H9 (cell line): ENCODE measurements at regions not wholly inside any gene's neighbourhood (a gene's known extent, or its start where the extent isn't known, plus 50 kb on each side); places are given as distances from the start of the nearest gene placed in this dataset.

Source experiments
- DNase-seq: peaks from one replicate; pipeline ENCODE4 v3.0.0-alpha.2; 2017
- H2AFZ ChIP-seq: one replicate; pipeline ENCODE4 v1.6.1; 2013; ENCODE audit warnings: mild to moderate bottlenecking, low read length, control low read depth, moderate library complexity
- H2AK5ac ChIP-seq: 2 replicates; pipeline ENCODE4 v1.6.1; 2013; ENCODE audit warnings: low read length, control low read depth, mixed read lengths; ENCODE audit not compliant: insufficient read length
- H2BK120ac ChIP-seq: one replicate; pipeline ENCODE4 v1.6.1; 2013; ENCODE audit warnings: low read depth, mild to moderate bottlenecking, low read length, control low read depth, inconsistent platforms; ENCODE audit not compliant: poor library complexity, severe bottlenecking
- H2BK12ac ChIP-seq: 2 replicates; pipeline ENCODE4 v1.6.1; 2013; ENCODE audit warnings: low read length, control low read depth, mixed read lengths, low read depth; ENCODE audit not compliant: insufficient read length
- H2BK15ac ChIP-seq: 2 replicates; pipeline ENCODE4 v1.6.1; 2013; ENCODE audit warnings: low read depth, low read length, control low read depth
- H2BK20ac ChIP-seq: one replicate; pipeline ENCODE4 v1.6.1; 2013; ENCODE audit warnings: low read depth, mild to moderate bottlenecking, low read length, control low read depth, inconsistent platforms; ENCODE audit not compliant: poor library complexity, severe bottlenecking
- H2BK5ac ChIP-seq: 2 replicates; pipeline ENCODE4 v1.6.1; 2013; ENCODE audit warnings: low read length, control low read depth, mixed read lengths; ENCODE audit not compliant: insufficient read length
- H3K14ac ChIP-seq: 2 replicates; pipeline ENCODE4 v1.6.1; 2013; ENCODE audit warnings: low read length, control low read depth; ENCODE audit not compliant: insufficient read depth
- H3K18ac ChIP-seq: 2 replicates; pipeline ENCODE4 v1.6.1; 2013; ENCODE audit warnings: low read depth, mild to moderate bottlenecking, mixed read lengths, low read length, control low read depth; ENCODE audit not compliant: insufficient read length
- H3K23ac ChIP-seq: 2 replicates; pipeline ENCODE4 v1.6.1; 2013; ENCODE audit warnings: low read length, control low read depth, mixed read lengths, low read depth; ENCODE audit not compliant: insufficient read length
- H3K23me2 ChIP-seq: 2 replicates; pipeline ENCODE4 v1.6.1; 2013; ENCODE audit warnings: low read depth, mild to moderate bottlenecking, mixed read lengths, low read length, control low read depth; ENCODE audit not compliant: insufficient read length, poor library complexity, severe bottlenecking
- H3K27ac ChIP-seq: 2 replicates; pipeline ENCODE4 v1.5.1; 2013; ENCODE audit warnings: low read length, control low read depth, mixed read lengths, low read depth; ENCODE audit not compliant: insufficient read length
- H3K27me3 ChIP-seq: 2 replicates; pipeline ENCODE4 v1.6.1; 2013; ENCODE audit warnings: low read length, control low read depth, inconsistent platforms; ENCODE audit not compliant: insufficient read depth
- H3K4ac ChIP-seq: 2 replicates; pipeline ENCODE4 v1.6.1; 2013; ENCODE audit warnings: low read depth, mild to moderate bottlenecking, control low read depth, inconsistent platforms, low read length, moderate library complexity
- H3K4me1 ChIP-seq: 2 replicates; pipeline ENCODE4 v1.6.1; 2013; ENCODE audit warnings: low read length, control low read depth, inconsistent platforms; ENCODE audit not compliant: insufficient read depth
- H3K4me2 ChIP-seq: 2 replicates; pipeline ENCODE4 v1.6.1; 2013; ENCODE audit warnings: low read length, control low read depth, mixed read lengths; ENCODE audit not compliant: insufficient read length, insufficient read depth
- H3K56ac ChIP-seq: 2 replicates; pipeline ENCODE4 v1.6.1; 2013; ENCODE audit warnings: low read depth, mild to moderate bottlenecking, mixed read lengths, low read length, control low read depth; ENCODE audit not compliant: insufficient read length
- H3K79me1 ChIP-seq: 2 replicates; pipeline ENCODE4 v1.6.1; 2013; ENCODE audit warnings: low read depth, mild to moderate bottlenecking, moderate library complexity, low read length, control low read depth, inconsistent platforms; ENCODE audit not compliant: insufficient read depth, poor library complexity, severe bottlenecking
- H3K79me2 ChIP-seq: 2 replicates; pipeline ENCODE4 v1.6.1; 2013; ENCODE audit warnings: low read length, control low read depth, inconsistent platforms; ENCODE audit not compliant: insufficient read depth
- H3K9ac ChIP-seq: 2 replicates; pipeline ENCODE4 v1.6.1; 2013; ENCODE audit warnings: low read length, control low read depth, mixed read lengths; ENCODE audit not compliant: insufficient read length; ENCODE audit errors: extremely low read depth
- H3K9me3 ChIP-seq: one replicate; pipeline ENCODE4 v1.6.1; 2013; ENCODE audit warnings: low read depth, low read length, inconsistent platforms; ENCODE audit not compliant: control insufficient read depth
- H3T11ph ChIP-seq: one replicate; pipeline ENCODE4 v1.6.1; 2013; ENCODE audit warnings: mild to moderate bottlenecking, low read length, control low read depth, inconsistent platforms
- H4K20me1 ChIP-seq: one replicate; pipeline ENCODE4 v1.6.1; 2013; ENCODE audit not compliant: control insufficient read depth, insufficient read length, insufficient read depth
- H4K5ac ChIP-seq: 2 replicates; pipeline ENCODE4 v1.6.1; 2013; ENCODE audit warnings: low read depth, mild to moderate bottlenecking, mixed read lengths, low read length, control low read depth; ENCODE audit not compliant: insufficient read length
- H4K8ac ChIP-seq: replicated peaks from 2 replicates; pipeline ENCODE4 v1.6.1; 2013; ENCODE audit warnings: low read length, control low read depth, mixed read lengths, low read depth; ENCODE audit not compliant: insufficient read length
- H4K91ac ChIP-seq: 2 replicates; pipeline ENCODE4 v1.6.1; 2013; ENCODE audit warnings: low read depth, mild to moderate bottlenecking, moderate library complexity, mixed read lengths, low read length, control low read depth; ENCODE audit not compliant: insufficient read length
- H3K27ac Mint-ChIP-seq, 3 experiments: 2 replicates in 2 of 3; 3 replicates in 1 of 3; pipeline ENCODE4 v1.8.0; 2020 to 2021; ENCODE audit warnings: mixed read lengths in 3 of 3, mild to moderate bottlenecking in 1 of 3, moderate library complexity in 1 of 3
- H3K27me3 Mint-ChIP-seq: 2 replicates; pipeline ENCODE4 v1.8.0; 2021; ENCODE audit warnings: low read depth, mild to moderate bottlenecking, moderate library complexity, mixed read lengths
- H3K36me3 Mint-ChIP-seq, 3 experiments: 2 replicates in 2 of 3; 3 replicates in 1 of 3; pipeline ENCODE4 v1.8.0; 2020 to 2021; ENCODE audit warnings: low read depth in 3 of 3, mixed read lengths in 3 of 3; ENCODE audit not compliant: insufficient read depth in 1 of 3
- H3K4me1 Mint-ChIP-seq, 2 experiments: 2 replicates each; pipeline ENCODE4 v1.8.0; 2020; ENCODE audit warnings: mixed read lengths in 2 of 2
- H3K4me3 Mint-ChIP-seq, 2 experiments: 2 replicates in 1 of 2; 3 replicates in 1 of 2; pipeline ENCODE4 v1.8.0; 2020 to 2021; ENCODE audit warnings: mild to moderate bottlenecking in 2 of 2, mixed read lengths in 2 of 2, moderate library complexity in 1 of 2
- H3K9me3 Mint-ChIP-seq, 2 experiments: 2 replicates in 1 of 2; 3 replicates in 1 of 2; pipeline ENCODE4 v1.8.0; 2020; ENCODE audit warnings: mild to moderate bottlenecking in 2 of 2, mixed read lengths in 2 of 2, moderate library complexity in 1 of 2
- WGBS: extraction: QIAGEN DNeasy Blood & Tissue Kit; methylation state at CpG from one replicate; pipeline ENCODE4 v1.1.7; 2013; ENCODE audit warnings: missing lambda C conversion rate, low lambda C conversion rate, mixed read lengths; ENCODE audit not compliant: insufficient read length; ENCODE audit errors: extremely low coverage; 5-methylcytosine and 5-hydroxymethylcytosine counted together
- TF ChIP-seq, protein P1 (sequence below): fragments of 200-600 bp; sonication (generic); conservative IDR thresholded peaks from 3 replicates; pipeline ENCODE4 v1.8.0; 2021; ENCODE audit warnings: antibody characterized with exemption, mild to moderate bottlenecking

GRCh38 chr3:56874269-56874668, 72.5 kb upstream of the ARHGEF3 start:
- Histone ChIP-seq H3K27ac (no peak overlapping the region), H3K23me2 (no peaks in the 10 kb centered on the region), H3K9me3 (no peaks in the 10 kb centered on the region), H2BK20ac (no peak overlapping the region), H3K79me1 (no peaks in the 10 kb centered on the region), H2BK15ac (no peak overlapping the region), H2AK5ac (no peak overlapping the region), H4K8ac (no peak overlapping the region), H4K5ac (no peak overlapping the region), H3K9ac (no peak overlapping the region), H4K91ac (no peak overlapping the region), H2BK5ac (no peak overlapping the region), H3K4ac (no peak overlapping the region), H3K4me1 (no peaks in the 10 kb centered on the region; the same call in 1 of the 2 replicates), H2BK120ac (no peak overlapping the region), H3K23ac (no peak overlapping the region), H3K4me2 (no peak overlapping the region), H2AFZ (no peak overlapping the region), H3K18ac (no peak overlapping the region), H3K14ac (no peak overlapping the region), H3K56ac (no peak overlapping the region), H3T11ph (no peak overlapping the region), H3K79me2 (no peaks in the 10 kb centered on the region), H3K27me3 (no peaks in the 10 kb centered on the region), H4K20me1 (no peaks in the 10 kb centered on the region), H2BK12ac (no peak overlapping the region)
- no peaks in the 10 kb centered on the region for H3K36me3 Mint-ChIP-seq
- peaks cover 18 to 21% of the 10 kb centered on the region in 2 experiments for H3K4me1 Mint-ChIP-seq
- no peaks in the 10 kb centered on the region; a peak in 1 of 5 replicates for H3K9me3 Mint-ChIP-seq
- no peak for DNase-seq
- WGBS, result no CpG with 5 or more reads among the region's 4 CpGs
- TF ChIP-seq, protein P1, sequence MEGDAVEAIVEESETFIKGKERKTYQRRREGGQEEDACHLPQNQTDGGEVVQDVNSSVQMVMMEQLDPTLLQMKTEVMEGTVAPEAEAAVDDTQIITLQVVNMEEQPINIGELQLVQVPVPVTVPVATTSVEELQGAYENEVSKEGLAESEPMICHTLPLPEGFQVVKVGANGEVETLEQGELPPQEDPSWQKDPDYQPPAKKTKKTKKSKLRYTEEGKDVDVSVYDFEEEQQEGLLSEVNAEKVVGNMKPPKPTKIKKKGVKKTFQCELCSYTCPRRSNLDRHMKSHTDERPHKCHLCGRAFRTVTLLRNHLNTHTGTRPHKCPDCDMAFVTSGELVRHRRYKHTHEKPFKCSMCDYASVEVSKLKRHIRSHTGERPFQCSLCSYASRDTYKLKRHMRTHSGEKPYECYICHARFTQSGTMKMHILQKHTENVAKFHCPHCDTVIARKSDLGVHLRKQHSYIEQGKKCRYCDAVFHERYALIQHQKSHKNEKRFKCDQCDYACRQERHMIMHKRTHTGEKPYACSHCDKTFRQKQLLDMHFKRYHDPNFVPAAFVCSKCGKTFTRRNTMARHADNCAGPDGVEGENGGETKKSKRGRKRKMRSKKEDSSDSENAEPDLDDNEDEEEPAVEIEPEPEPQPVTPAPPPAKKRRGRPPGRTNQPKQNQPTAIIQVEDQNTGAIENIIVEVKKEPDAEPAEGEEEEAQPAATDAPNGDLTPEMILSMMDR, result no peak
- H3K27me3 Mint-ChIP-seq, result no peaks in the 10 kb centered on the region
- peak overlapping the region in 1 of 3 experiments; percentile 41; a peak in 1 of 7 replicates for H3K27ac Mint-ChIP-seq
- no peak overlapping the region for H3K4me3 Mint-ChIP-seq
